CD8-positive, alpha-beta memory T cell (primary cell): ENCODE measurements at regions not wholly inside any gene's neighbourhood (a gene's known extent, or its start where the extent isn't known, plus 50 kb on each side); places are given as distances from the start of the nearest gene placed in this dataset.

ENCODE experiments used
- CTCF ChIA-PET: fragments of 350-600 bp; sonication (Branson Sonifier 250); formaldehyde crosslinking; loops from one replicate; lab custom pipeline; 2021; ENCODE audit warnings: antibody characterized with exemption; lab: Charles Lee
- POLR2A ChIA-PET: fragments of 350-600 bp; sonication (Branson Sonifier 250); formaldehyde crosslinking; loops from one replicate; lab custom pipeline; 2021; ENCODE audit warnings: antibody characterized with exemption; lab: Charles Lee
- DNase-seq, 5 donors: peaks; one replicate each; pipeline versions ENCODE4 v3.0.0 to v3.0.0-alpha.2; 2020 to 2022; ENCODE audit warnings: mixed read lengths in 1 of 5
- H3K27ac ChIP-seq: one replicate; pipeline ENCODE4 v1.7.0; 2013; ENCODE audit warnings: low read depth, mild to moderate bottlenecking, low read length, moderate library complexity
- H3K27me3 ChIP-seq: 2 replicates; pipeline ENCODE4 v1.7.0; 2013; ENCODE audit warnings: low read length, mild to moderate bottlenecking; ENCODE audit not compliant: insufficient read depth, poor library complexity, severe bottlenecking
- H3K36me3 ChIP-seq: 2 replicates; pipeline ENCODE4 v1.7.0; 2013; ENCODE audit warnings: mild to moderate bottlenecking, low read length, moderate library complexity; ENCODE audit not compliant: insufficient read depth
- H3K4me1 ChIP-seq: 2 replicates; pipeline ENCODE4 v1.7.0; 2013; ENCODE audit warnings: mild to moderate bottlenecking, low read length, moderate library complexity; ENCODE audit not compliant: insufficient read depth
- H3K4me3 ChIP-seq: 2 replicates; pipeline ENCODE4 v1.7.0; 2013; ENCODE audit warnings: mild to moderate bottlenecking, low read length
- H3K9me3 ChIP-seq: 2 replicates; pipeline ENCODE4 v1.7.0; 2013; ENCODE audit warnings: mild to moderate bottlenecking, low read length
- H3K27ac Mint-ChIP-seq, 8 donors: one replicate each; pipeline ENCODE4 v1.8.0; 2020 to 2021; ENCODE audit warnings: mixed read lengths in 8 of 8, mild to moderate bottlenecking in 6 of 8, inconsistent platforms in 3 of 8, moderate library complexity in 3 of 8
- H3K27me3 Mint-ChIP-seq, 2 donors: one replicate each; pipeline ENCODE4 v1.8.0; 2020 to 2021; ENCODE audit warnings: mixed read lengths in 2 of 2, mild to moderate bottlenecking in 1 of 2, moderate library complexity in 1 of 2
- H3K36me3 Mint-ChIP-seq, 3 donors: one replicate each; pipeline ENCODE4 v1.8.0; 2020 to 2021; ENCODE audit warnings: mixed read lengths in 3 of 3, inconsistent platforms in 1 of 3, mild to moderate bottlenecking in 1 of 3
- H3K4me1 Mint-ChIP-seq, 3 donors: one replicate each; pipeline ENCODE4 v1.8.0; 2020 to 2021; ENCODE audit warnings: mixed read lengths in 3 of 3, inconsistent platforms in 1 of 3, mild to moderate bottlenecking in 1 of 3
- H3K4me3 Mint-ChIP-seq, 7 donors: one replicate each; pipeline ENCODE4 v1.8.0; 2020 to 2021; ENCODE audit warnings: mixed read lengths in 7 of 7, mild to moderate bottlenecking in 6 of 7, moderate library complexity in 4 of 7, inconsistent platforms in 2 of 7
- H3K9me3 Mint-ChIP-seq, 5 donors: one replicate each; pipeline ENCODE4 v1.8.0; 2020 to 2022; ENCODE audit warnings: mixed read lengths in 5 of 5, mild to moderate bottlenecking in 3 of 5, moderate library complexity in 2 of 5, inconsistent platforms in 1 of 5

DNA sequence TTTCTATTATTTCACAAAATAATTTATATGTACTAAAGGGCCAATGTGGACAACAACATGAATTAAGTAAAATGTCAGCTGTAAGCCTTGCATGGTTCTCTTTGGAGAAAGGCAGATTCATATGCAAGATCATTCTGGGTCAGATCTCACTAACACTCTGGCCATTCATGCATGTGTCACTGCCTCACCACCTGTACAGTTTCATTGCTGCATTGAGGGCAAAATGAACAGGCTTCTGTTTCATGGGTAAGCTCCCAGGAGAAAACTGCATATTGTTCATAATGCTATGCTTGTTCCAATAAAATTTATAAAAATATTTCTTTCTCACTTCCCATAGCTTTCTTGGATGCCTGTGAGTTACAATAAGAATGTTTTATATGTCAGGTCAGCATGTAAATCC, 275.2 kb downstream of the ZNF248 start:
- ChIA-PET CTCF (no interaction called here), POLR2A (no interaction called here)
- Mint-ChIP-seq H3K4me3 (no peak overlapping the region), H3K27ac (no peak overlapping the region), H3K36me3 (no peaks in the 10 kb centered on the region), H3K27me3 (no peaks in the 10 kb centered on the region), H3K9me3 (peaks cover 2 to 13% (median 4%) of the 10 kb centered on the region in 5 donors), H3K4me1 (no peaks in the 10 kb centered on the region)
- Histone ChIP-seq H3K27ac (no peak overlapping the region), H3K4me3 (no peak overlapping the region), H3K9me3 (no peaks in the 10 kb centered on the region), H3K4me1 (no peaks in the 10 kb centered on the region), H3K27me3 (no peaks in the 10 kb centered on the region), H3K36me3 (no peaks in the 10 kb centered on the region)
- no peak for DNase-seq

DNA sequence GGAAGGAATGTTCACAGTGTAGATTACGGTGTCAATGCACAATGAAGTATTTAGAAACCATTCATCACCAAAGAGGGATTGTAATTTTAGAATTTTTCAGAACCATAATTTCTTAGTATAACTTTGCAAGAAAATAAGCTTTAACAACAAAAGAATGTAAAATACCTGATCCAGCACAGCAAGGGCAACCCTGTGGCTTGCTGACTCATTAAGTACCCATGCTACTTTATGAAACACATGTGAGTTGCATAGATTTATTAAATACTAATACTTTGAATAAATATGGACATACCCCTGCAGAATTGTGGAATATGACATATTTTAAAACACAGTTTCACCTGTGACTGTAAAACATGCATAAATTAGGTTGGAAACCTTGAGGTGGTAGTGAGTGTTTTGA, 281.3 kb downstream of the ZNF248 start:
- H3K4me3 Mint-ChIP-seq, result no peak overlapping the region
- Histone ChIP-seq H3K9me3 (no peaks in the 10 kb centered on the region), H3K4me1 (no peaks in the 10 kb centered on the region), H3K36me3 (no peaks in the 10 kb centered on the region), H3K27me3 (no peaks in the 10 kb centered on the region), H3K27ac (no peak overlapping the region), H3K4me3 (no peak overlapping the region)
- ChIA-PET CTCF (no interaction called here), POLR2A (no interaction called here)
- H3K27me3 Mint-ChIP-seq, result peaks cover 0 to 1% of the 10 kb centered on the region in 2 donors
- DNase-seq, result no peak
- H3K9me3 Mint-ChIP-seq, result peaks cover 2 to 22% (median 9%) of the 10 kb centered on the region in 5 donors
- no peaks in the 10 kb centered on the region for H3K36me3 Mint-ChIP-seq
- no peaks in the 10 kb centered on the region for H3K4me1 Mint-ChIP-seq
- no peak overlapping the region for H3K27ac Mint-ChIP-seq

DNA sequence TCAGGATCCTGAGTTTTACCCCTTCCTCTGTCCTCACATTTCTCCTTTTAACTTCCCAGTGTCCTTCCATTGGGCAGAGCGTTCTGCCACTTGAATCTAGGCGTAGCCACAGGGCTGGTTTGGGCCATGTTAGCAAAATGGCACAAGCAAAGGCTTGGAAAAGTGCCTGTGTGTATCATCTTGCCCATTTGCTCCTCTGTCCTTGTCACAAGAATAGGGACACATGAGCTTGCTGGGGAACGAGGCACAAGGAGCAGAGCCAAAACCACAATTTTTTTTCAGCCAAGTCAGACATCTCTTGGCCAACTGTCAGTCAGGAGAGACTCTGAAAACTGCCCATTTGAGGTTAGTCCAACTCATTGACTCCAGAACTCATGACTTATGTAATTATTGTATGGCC, 285.2 kb downstream of the ZNF248 start:
- Mint-ChIP-seq H3K27ac (no peak overlapping the region), H3K9me3 (peaks cover 2 to 18% (median 7%) of the 10 kb centered on the region in 5 donors), H3K27me3 (peaks cover 0 to 1% of the 10 kb centered on the region in 2 donors), H3K36me3 (no peaks in the 10 kb centered on the region), H3K4me3 (no peak overlapping the region), H3K4me1 (no peaks in the 10 kb centered on the region)
- ChIA-PET POLR2A (no interaction called here), CTCF (no interaction called here)
- Histone ChIP-seq H3K4me3 (no peak overlapping the region), H3K27me3 (no peaks in the 10 kb centered on the region), H3K9me3 (no peaks in the 10 kb centered on the region), H3K4me1 (no peaks in the 10 kb centered on the region), H3K27ac (no peak overlapping the region), H3K36me3 (no peaks in the 10 kb centered on the region)
- DNase-seq, result no peak

GRCh38 chr10:37566332-37566731, 291.1 kb downstream of the ZNF248 start:
- DNase-seq, result no peak
- Histone ChIP-seq H3K36me3 (no peaks in the 10 kb centered on the region), H3K4me1 (no peaks in the 10 kb centered on the region), H3K27ac (no peak overlapping the region), H3K4me3 (no peak overlapping the region), H3K27me3 (no peaks in the 10 kb centered on the region), H3K9me3 (no peaks in the 10 kb centered on the region)
- CTCF ChIA-PET, result no interaction called here
- H3K36me3 Mint-ChIP-seq, result no peaks in the 10 kb centered on the region
- H3K4me1 Mint-ChIP-seq, result no peaks in the 10 kb centered on the region
- no peak overlapping the region for H3K27ac Mint-ChIP-seq
- POLR2A ChIA-PET, result no interaction called here
- H3K4me3 Mint-ChIP-seq, result no peak overlapping the region
- no peaks in the 10 kb centered on the region for H3K27me3 Mint-ChIP-seq
- H3K9me3 Mint-ChIP-seq, result peaks cover 0 to 15% (median 2%) of the 10 kb centered on the region in 5 donors

DNA sequence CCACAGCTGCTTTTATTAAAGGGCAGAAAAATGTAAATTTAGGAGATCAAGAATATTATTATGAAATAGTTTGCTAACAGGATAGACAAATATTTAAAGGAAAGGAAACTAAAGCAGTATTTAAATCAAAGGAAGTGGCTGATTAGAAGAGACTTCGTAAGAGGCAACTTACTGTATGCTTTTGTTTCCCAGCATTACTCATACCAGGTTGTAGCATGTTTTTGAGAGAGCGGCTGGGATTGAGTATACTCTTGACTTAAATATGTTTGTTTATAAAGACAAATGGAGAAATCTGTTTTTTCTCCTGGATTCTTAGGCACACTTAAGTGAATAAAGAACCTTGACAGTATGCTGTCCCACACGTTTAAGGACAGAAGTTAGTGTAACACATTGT, 293.7 kb downstream of the ZNF248 start:
- POLR2A ChIA-PET, result no interaction called here
- no peaks in the 10 kb centered on the region for H3K27me3 ChIP-seq
- CTCF ChIA-PET, result no interaction called here

GRCh38 chr10:37563107-37563714, 294.2 kb downstream of the ZNF248 start:
- no peaks in the 10 kb centered on the region for H3K4me1 ChIP-seq
- no peak for DNase-seq
- Mint-ChIP-seq H3K27ac (no peak overlapping the region), H3K36me3 (no peaks in the 10 kb centered on the region), H3K27me3 (no peaks in the 10 kb centered on the region), H3K9me3 (peaks cover 0 to 21% (median 4%) of the 10 kb centered on the region in 5 donors), H3K4me3 (no peak overlapping the region), H3K4me1 (no peaks in the 10 kb centered on the region)
- H3K9me3 ChIP-seq, result no peaks in the 10 kb centered on the region
- no peaks in the 10 kb centered on the region for H3K27me3 ChIP-seq
- H3K4me3 ChIP-seq, result no peak overlapping the region
- CTCF ChIA-PET, result no interaction called here
- POLR2A ChIA-PET, result no interaction called here
- no peak overlapping the region for H3K27ac ChIP-seq
- H3K36me3 ChIP-seq, result no peaks in the 10 kb centered on the region

More for the DNA sequence above, 293.7 kb downstream of the ZNF248 start:
- no peaks in the 10 kb centered on the region for H3K36me3 Mint-ChIP-seq
- no peak overlapping the region for H3K27ac Mint-ChIP-seq
- H3K27me3 Mint-ChIP-seq, result no peaks in the 10 kb centered on the region
- DNase-seq, result no peak
- no peaks in the 10 kb centered on the region for H3K4me1 ChIP-seq
- H3K27ac ChIP-seq, result no peak overlapping the region
- H3K4me3 ChIP-seq, result no peak overlapping the region
- H3K9me3 Mint-ChIP-seq, result peaks cover 0 to 23% (median 4%) of the 10 kb centered on the region in 5 donors
- H3K9me3 ChIP-seq, result no peaks in the 10 kb centered on the region
- no peaks in the 10 kb centered on the region for H3K36me3 ChIP-seq
- H3K4me3 Mint-ChIP-seq, result no peak overlapping the region
- no peaks in the 10 kb centered on the region for H3K4me1 Mint-ChIP-seq

DNA sequence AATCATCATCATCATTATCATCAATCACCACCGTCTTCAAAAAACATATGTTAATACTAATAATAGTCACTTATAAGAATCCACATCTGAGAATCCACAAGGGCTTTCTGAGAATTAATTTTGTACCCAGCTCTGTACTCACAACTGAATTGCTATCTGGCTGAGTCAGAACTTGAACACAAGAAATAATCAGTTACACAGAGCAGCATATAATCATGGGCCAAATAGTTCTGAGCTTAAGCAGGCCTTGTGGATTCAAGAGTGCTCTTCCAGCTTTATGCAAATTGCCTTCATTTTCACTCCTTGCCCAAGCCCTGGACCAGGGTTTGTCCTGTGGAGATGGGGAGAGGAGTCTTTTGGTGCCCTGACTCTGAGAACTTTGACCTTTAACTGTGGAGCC, 304.5 kb downstream of the ZNF248 start:
- H3K36me3 Mint-ChIP-seq, result no peaks in the 10 kb centered on the region
- CTCF ChIA-PET, result no interaction called here

GRCh38 chr10:37549054-37549453, 308.4 kb downstream of the ZNF248 start:
- H3K4me3 Mint-ChIP-seq, result no peak overlapping the region
- H3K4me1 ChIP-seq, result no peaks in the 10 kb centered on the region
- H3K27ac ChIP-seq, result no peak overlapping the region
- no peaks in the 10 kb centered on the region for H3K9me3 ChIP-seq
- peaks cover 0 to 17% (median 5%) of the 10 kb centered on the region in 5 donors for H3K9me3 Mint-ChIP-seq
- H3K27ac Mint-ChIP-seq, result no peak overlapping the region
- no peak overlapping the region for H3K4me3 ChIP-seq
- ChIA-PET POLR2A (no interaction called here), CTCF (no interaction called here)
- H3K4me1 Mint-ChIP-seq, result no peaks in the 10 kb centered on the region
- H3K36me3 Mint-ChIP-seq, result no peaks in the 10 kb centered on the region
- no peaks in the 10 kb centered on the region for H3K36me3 ChIP-seq
- DNase-seq, result no peak
- H3K27me3 ChIP-seq, result no peaks in the 10 kb centered on the region
- peaks cover 0 to 3% of the 10 kb centered on the region in 2 donors for H3K27me3 Mint-ChIP-seq

More for the DNA sequence above, 304.5 kb downstream of the ZNF248 start:
- DNase-seq, result no peak
- H3K9me3 ChIP-seq, result no peaks in the 10 kb centered on the region
- H3K4me1 Mint-ChIP-seq, result no peaks in the 10 kb centered on the region
- no peaks in the 10 kb centered on the region for H3K36me3 ChIP-seq
- H3K4me3 Mint-ChIP-seq, result no peak overlapping the region
- no peaks in the 10 kb centered on the region for H3K4me1 ChIP-seq
- peaks cover 0 to 3% of the 10 kb centered on the region in 2 donors for H3K27me3 Mint-ChIP-seq
- no peak overlapping the region for H3K4me3 ChIP-seq
- no peak overlapping the region for H3K27ac Mint-ChIP-seq
- peaks cover 2 to 21% (median 10%) of the 10 kb centered on the region in 5 donors for H3K9me3 Mint-ChIP-seq
- no peaks in the 10 kb centered on the region for H3K27me3 ChIP-seq
- POLR2A ChIA-PET, result no interaction called here
- no peak overlapping the region for H3K27ac ChIP-seq
